Thyroid gland (tissue), 4 donors: ENCODE measurements at regions not wholly inside any gene's neighbourhood (a gene's known extent, or its start where the extent isn't known, plus 50 kb on each side); places are given as distances from the start of the nearest gene placed in this dataset.
"Not testable (repeated sequence)": the region's sequence is repeated elsewhere in the genome, so short reads cannot be mapped to it uniquely, and the experiment has no call there.

Experiments
- POLR2A ChIP-seq, 2 donors: fragments of 450-650 bp; IDR thresholded peaks; one replicate each; pipeline ENCODE4 v1.6.1; 2017; ENCODE audit warnings: antibody characterized with exemption in 2 of 2, mild to moderate bottlenecking in 2 of 2, moderate library complexity in 1 of 2
- TF ChIP-seq, protein P1 (sequence below), 6 experiments: fragments of 200-600 bp in 3 of 6; fragments of 450-650 bp in 3 of 6; sonication (generic) in 3 of 6; IDR thresholded peaks; one replicate each; pipeline ENCODE4 v1.5.1; 2016 to 2019; ENCODE audit warnings: antibody characterized with exemption in 6 of 6, mild to moderate bottlenecking in 2 of 6, inconsistent platforms in 1 of 6, moderate library complexity in 1 of 6

DNA sequence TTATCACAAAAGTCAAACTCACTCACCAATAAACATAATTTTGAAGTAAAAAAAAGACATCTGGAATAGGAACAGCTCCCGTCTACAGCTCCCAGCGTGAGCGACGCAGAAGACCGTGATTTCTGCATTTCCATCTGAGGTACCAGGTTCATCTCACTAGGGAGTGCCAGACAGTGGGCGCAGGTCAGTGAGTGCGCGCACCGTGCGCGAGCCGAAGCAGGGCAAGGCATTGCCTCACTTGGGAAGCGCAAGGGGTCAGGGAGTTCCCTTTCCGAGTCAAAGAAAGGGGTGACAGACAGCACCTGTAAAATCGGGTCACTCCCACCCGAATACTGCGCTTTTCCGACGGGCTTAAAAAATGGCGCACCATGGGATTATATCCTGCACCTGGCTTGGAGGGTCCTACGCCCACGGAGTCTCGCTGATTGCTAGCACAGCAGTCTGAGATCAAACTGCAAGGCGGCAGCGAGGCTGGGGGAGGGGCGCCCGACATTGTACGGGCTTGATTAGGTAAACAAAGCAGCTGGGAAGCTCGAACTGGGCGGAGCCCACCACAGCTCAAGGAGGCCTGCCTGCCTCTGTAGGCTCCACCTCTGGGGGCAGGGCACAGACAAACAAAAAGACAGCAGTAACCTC, 231.7 kb upstream of the LRRTM4 start:
- TF ChIP-seq, protein P1, sequence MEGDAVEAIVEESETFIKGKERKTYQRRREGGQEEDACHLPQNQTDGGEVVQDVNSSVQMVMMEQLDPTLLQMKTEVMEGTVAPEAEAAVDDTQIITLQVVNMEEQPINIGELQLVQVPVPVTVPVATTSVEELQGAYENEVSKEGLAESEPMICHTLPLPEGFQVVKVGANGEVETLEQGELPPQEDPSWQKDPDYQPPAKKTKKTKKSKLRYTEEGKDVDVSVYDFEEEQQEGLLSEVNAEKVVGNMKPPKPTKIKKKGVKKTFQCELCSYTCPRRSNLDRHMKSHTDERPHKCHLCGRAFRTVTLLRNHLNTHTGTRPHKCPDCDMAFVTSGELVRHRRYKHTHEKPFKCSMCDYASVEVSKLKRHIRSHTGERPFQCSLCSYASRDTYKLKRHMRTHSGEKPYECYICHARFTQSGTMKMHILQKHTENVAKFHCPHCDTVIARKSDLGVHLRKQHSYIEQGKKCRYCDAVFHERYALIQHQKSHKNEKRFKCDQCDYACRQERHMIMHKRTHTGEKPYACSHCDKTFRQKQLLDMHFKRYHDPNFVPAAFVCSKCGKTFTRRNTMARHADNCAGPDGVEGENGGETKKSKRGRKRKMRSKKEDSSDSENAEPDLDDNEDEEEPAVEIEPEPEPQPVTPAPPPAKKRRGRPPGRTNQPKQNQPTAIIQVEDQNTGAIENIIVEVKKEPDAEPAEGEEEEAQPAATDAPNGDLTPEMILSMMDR (IDR thresholded peaks at IDR 0.05) = not testable (repeated sequence)
- not testable (repeated sequence) for TF ChIP-seq POLR2A (IDR thresholded peaks at IDR 0.05)
